ENCODE measurements at regions not wholly inside any gene's neighbourhood (a gene's known extent, or its start where the extent isn't known, plus 50 kb on each side); places are given as distances from the start of the nearest gene placed in this dataset.

- TF ChIP-seq EGR1 (IDR thresholded peaks at IDR 0.05; ENCODE audit: borderline replicate concordance, low read depth, low read length) (no peak), CTCF (IDR thresholded peaks at IDR 0.05; ENCODE audit: control extremely low read depth in 1 of 3, insufficient read depth in 1 of 3, low read depth in 1 of 3, low read length in 3 of 3) (no peak), JUND (IDR thresholded peaks at IDR 0.05; ENCODE audit: low read length) (no peak), EZH2 (IDR thresholded peaks at IDR 0.05; ENCODE audit: low read depth, low read length, severe bottlenecking) (no peak), JUN (IDR thresholded peaks at IDR 0.05; ENCODE audit: low read depth, low read length) (no peak), CBX5 (IDR thresholded peaks at IDR 0.05; ENCODE audit: low read depth, low read length) (no peak), SP1 (IDR thresholded peaks at IDR 0.05; ENCODE audit: low read depth, low read length) (no peak)
These were observed 246.8 kb downstream of the KCNS3 start for GRCh38 chr2:18125303-18125702.
